Caco-2 (cell line): ENCODE measurements at regions not wholly inside any gene's neighbourhood (a gene's known extent, or its start where the extent isn't known, plus 50 kb on each side); places are given as distances from the start of the nearest gene placed in this dataset.

ENCODE experiments used
- BruUV-seq: library from RNA; stranded (reverse); fragments of 400-500 nt; replicated peaks from 2 replicates; lab custom pipeline; 2021; lab: Mats Ljungman, UMichigan
- CTCF ChIA-PET: fragments of 300-600 bp; sonication (Branson Sonifier 250); formaldehyde crosslinking; loops from one replicate; lab custom pipeline; 2022; ENCODE audit warnings: antibody characterized with exemption; lab: Charles Lee
- POLR2A ChIA-PET: fragments of 300-600 bp; sonication (Branson Sonifier 250); formaldehyde crosslinking; loops from one replicate; lab custom pipeline; 2022; ENCODE audit warnings: antibody characterized with exemption; lab: Charles Lee
- DNase-seq, 2 experiments: peaks; one replicate each; pipeline versions ENCODE4 v3.0.0 to v3.0.0-alpha.2; 2020 to 2022
- H3K27me3 ChIP-seq: replicated peaks from 2 replicates; pipeline ENCODE4 v1.6.0; 2011; ENCODE audit warnings: low read length; ENCODE audit not compliant: control insufficient read depth, insufficient read depth
- H3K36me3 ChIP-seq: 2 replicates; pipeline ENCODE4 v1.5.1; 2011; ENCODE audit warnings: low read length; ENCODE audit not compliant: control insufficient read depth, insufficient read depth
- H3K4me1 ChIP-seq: fragments of 250-450 bp; sonication (Bioruptor Pico); 2 replicates; pipeline ENCODE4 v1.5.1; 2020; ENCODE audit warnings: mild to moderate bottlenecking
- H3K4me3 ChIP-seq: 2 replicates; pipeline ENCODE4 v1.5.1; 2011; ENCODE audit warnings: low read depth, mild to moderate bottlenecking, control low read depth, low read length
- H3K9me3 ChIP-seq: fragments of 250-450 bp; sonication (Bioruptor Pico); 2 replicates; pipeline ENCODE4 v1.5.1; 2020; ENCODE audit warnings: mild to moderate bottlenecking, moderate library complexity
- H3K27ac Mint-ChIP-seq: one replicate; pipeline ENCODE4 v1.8.0; 2022; ENCODE audit warnings: mixed read lengths; ENCODE audit not compliant: unreplicated experiment
- H3K27me3 Mint-ChIP-seq: one replicate; pipeline ENCODE4 v1.8.0; 2022; ENCODE audit warnings: mixed read lengths; ENCODE audit not compliant: insufficient read depth, unreplicated experiment
- H3K36me3 Mint-ChIP-seq: one replicate; pipeline ENCODE4 v1.8.0; 2022; ENCODE audit warnings: mild to moderate bottlenecking, mixed read lengths; ENCODE audit not compliant: insufficient read depth, unreplicated experiment
- H3K4me1 Mint-ChIP-seq: one replicate; pipeline ENCODE4 v1.8.0; 2022; ENCODE audit warnings: low read depth, mixed read lengths; ENCODE audit not compliant: unreplicated experiment
- H3K4me3 Mint-ChIP-seq: one replicate; pipeline ENCODE4 v1.8.0; 2022; ENCODE audit warnings: mild to moderate bottlenecking, moderate library complexity, mixed read lengths; ENCODE audit not compliant: unreplicated experiment
- H3K9me3 Mint-ChIP-seq: one replicate; pipeline ENCODE4 v1.8.0; 2022; ENCODE audit warnings: mixed read lengths; ENCODE audit not compliant: unreplicated experiment
- CTCF ChIP-seq, 2 experiments: fragments of 200-600 bp in 1 of 2; IDR thresholded peaks; 1 replicate in 1 of 2; 2 replicates in 1 of 2; pipeline versions ENCODE4 v1.5.1 to v1.8.0; 2011 to 2022; ENCODE audit warnings: antibody characterized with exemption in 1 of 2, control low read depth in 1 of 2, inconsistent platforms in 1 of 2, low read depth in 1 of 2, low read length in 1 of 2, mild to moderate bottlenecking in 1 of 2, moderate library complexity in 1 of 2; ENCODE audit not compliant: insufficient read depth in 1 of 2, severe bottlenecking in 1 of 2, unreplicated experiment in 1 of 2
- intact Hi-C: fragments of 100-400 bp; cut with micrococcal nuclease; formaldehyde crosslinking; loops from one replicate; pipeline ENCODE4 v1.10.0; 2022; ENCODE audit not compliant: unreplicated experiment

DNA sequence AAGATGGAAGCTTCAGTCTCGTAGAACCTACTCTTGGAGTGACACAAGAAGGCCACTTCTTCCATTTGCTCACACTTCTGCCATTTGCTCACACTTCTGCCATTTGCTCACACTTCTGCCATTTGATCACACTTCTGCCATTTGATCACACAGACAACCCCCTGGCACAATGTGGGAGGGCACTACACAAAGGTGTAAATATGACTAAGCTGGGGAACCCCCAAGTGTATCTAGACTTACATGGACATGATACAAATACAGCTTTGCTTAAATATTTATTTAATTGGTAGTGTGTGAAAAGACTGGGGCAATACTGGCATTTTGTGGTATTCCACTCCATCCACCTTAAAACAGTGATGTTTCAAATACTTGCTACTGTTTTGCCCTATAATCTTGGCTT lies 296.2 kb upstream of the PPFIA2 start:
- no TSS peak for BruUV-seq
- DNase-seq = no peak
- no peaks in the 10 kb centered on the region for H3K4me1 ChIP-seq
- H3K4me3 ChIP-seq = no peak overlapping the region
- H3K27me3 ChIP-seq = no peaks in the 10 kb centered on the region
- no peaks in the 10 kb centered on the region for H3K36me3 ChIP-seq
- no peaks in the 10 kb centered on the region for H3K9me3 ChIP-seq
- Mint-ChIP-seq H3K4me3 (no peak overlapping the region), H3K27me3 (no peaks in the 10 kb centered on the region), H3K9me3 (no peaks in the 10 kb centered on the region), H3K36me3 (no peaks in the 10 kb centered on the region), H3K4me1 (no peaks in the 10 kb centered on the region), H3K27ac (no peak overlapping the region)
- ChIA-PET CTCF (no interaction called here), POLR2A (no interaction called here)
- intact Hi-C loops = no loop called here
- no peak for TF ChIP-seq CTCF (IDR thresholded peaks at IDR 0.05; ENCODE audit: insufficient read depth in 1 of 2, low read depth in 1 of 2, low read length in 1 of 2, severe bottlenecking in 1 of 2, unreplicated experiment in 1 of 2)

DNA sequence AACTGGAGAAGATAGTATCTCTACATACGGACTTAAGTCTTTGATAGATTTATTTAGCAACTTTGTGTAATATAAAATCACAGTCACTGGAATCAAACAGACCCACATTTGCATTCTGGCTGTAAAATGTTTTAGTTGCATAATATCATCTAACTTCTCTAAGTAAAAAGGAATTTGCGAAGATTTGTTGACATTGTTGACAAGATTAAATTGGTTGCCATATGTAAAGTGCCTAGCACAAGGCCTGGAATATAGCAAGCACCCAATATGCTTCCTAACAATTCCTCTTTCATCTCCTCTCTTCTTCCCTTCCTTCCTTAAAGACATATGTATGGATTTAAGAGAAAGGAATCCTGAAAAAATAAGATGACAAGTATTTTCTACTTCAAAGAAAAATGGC lies 295.4 kb upstream of the PPFIA2 start:
- CTCF ChIA-PET = no interaction called here
- BruUV-seq = no TSS peak

GRCh38 chr12:82047446-82047845 lies 288.3 kb upstream of the PPFIA2 start:
- no peak for TF ChIP-seq CTCF (IDR thresholded peaks at IDR 0.05; ENCODE audit: insufficient read depth in 1 of 2, low read depth in 1 of 2, low read length in 1 of 2, severe bottlenecking in 1 of 2, unreplicated experiment in 1 of 2)
- DNase-seq = no peak
- no peaks in the 10 kb centered on the region for H3K27me3 ChIP-seq
- no peaks in the 10 kb centered on the region for H3K4me1 ChIP-seq
- Mint-ChIP-seq H3K36me3 (no peaks in the 10 kb centered on the region), H3K27ac (no peak overlapping the region), H3K9me3 (no peaks in the 10 kb centered on the region), H3K27me3 (no peaks in the 10 kb centered on the region), H3K4me1 (no peaks in the 10 kb centered on the region), H3K4me3 (no peak overlapping the region)
- no peak overlapping the region for H3K4me3 ChIP-seq
- H3K36me3 ChIP-seq = no peaks in the 10 kb centered on the region
- intact Hi-C loops = no loop called here
- CTCF ChIA-PET = no interaction called here
- POLR2A ChIA-PET = no interaction called here
- no TSS peak for BruUV-seq
- H3K9me3 ChIP-seq = no peaks in the 10 kb centered on the region

More for the DNA sequence above, 295.4 kb upstream of the PPFIA2 start:
- H3K4me3 ChIP-seq = no peak overlapping the region
- H3K27me3 ChIP-seq = no peaks in the 10 kb centered on the region
- Mint-ChIP-seq H3K27ac (no peak overlapping the region), H3K27me3 (no peaks in the 10 kb centered on the region), H3K9me3 (no peaks in the 10 kb centered on the region), H3K36me3 (no peaks in the 10 kb centered on the region), H3K4me3 (no peak overlapping the region), H3K4me1 (no peaks in the 10 kb centered on the region)
- H3K9me3 ChIP-seq = no peaks in the 10 kb centered on the region
- no peak for TF ChIP-seq CTCF (IDR thresholded peaks at IDR 0.05; ENCODE audit: insufficient read depth in 1 of 2, low read depth in 1 of 2, low read length in 1 of 2, severe bottlenecking in 1 of 2, unreplicated experiment in 1 of 2)
- no peaks in the 10 kb centered on the region for H3K36me3 ChIP-seq
- intact Hi-C loops = no loop called here
- POLR2A ChIA-PET = no interaction called here
- DNase-seq = no peak
- no peaks in the 10 kb centered on the region for H3K4me1 ChIP-seq
